Activated CD4-positive, alpha-beta T cell treated with anti-CD3 and anti-CD28 coated beads, Interleukin-2, Interleukin-4, amounts not matched to agents 100 ng/mL and 50 ng/mL, durations not matched to agents 16 hours and 8 hours (primary cell): ENCODE measurements at regions not wholly inside any gene's neighbourhood (a gene's known extent, or its start where the extent isn't known, plus 50 kb on each side); places are given as distances from the start of the nearest gene placed in this dataset.
A peak's percentile ranks its signal among the peaks of the same experiment; 100 is the strongest.
"Not testable (repeated sequence)": the region's sequence is repeated elsewhere in the genome, so short reads cannot be mapped to it uniquely, and the experiment has no call there.

Experiments used
- DNase-seq: peaks from one replicate; pipeline ENCODE4 v3.0.0-alpha.2; 2020; ENCODE audit warnings: low spot score

DNA sequence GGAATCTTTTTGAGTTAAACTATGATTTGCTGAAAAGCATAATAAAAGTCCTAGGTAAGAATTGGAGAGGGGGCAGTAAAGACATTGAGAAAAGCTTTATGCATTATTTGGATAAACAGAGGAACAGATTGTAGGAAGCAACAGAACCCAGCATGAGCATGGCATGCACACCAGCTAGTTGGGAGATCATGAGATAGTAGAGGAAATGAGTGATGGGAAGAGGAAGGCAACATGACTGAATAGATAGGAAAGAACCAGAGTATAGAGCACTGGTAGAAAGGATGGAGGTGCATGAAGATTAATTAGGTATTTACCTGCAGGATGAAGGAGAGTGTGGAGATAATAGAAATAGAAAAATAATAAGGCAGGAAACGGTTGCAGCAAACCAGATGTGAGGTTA lies 248.5 kb upstream of the LMO3 start:
- DNase-seq: no peak

DNA sequence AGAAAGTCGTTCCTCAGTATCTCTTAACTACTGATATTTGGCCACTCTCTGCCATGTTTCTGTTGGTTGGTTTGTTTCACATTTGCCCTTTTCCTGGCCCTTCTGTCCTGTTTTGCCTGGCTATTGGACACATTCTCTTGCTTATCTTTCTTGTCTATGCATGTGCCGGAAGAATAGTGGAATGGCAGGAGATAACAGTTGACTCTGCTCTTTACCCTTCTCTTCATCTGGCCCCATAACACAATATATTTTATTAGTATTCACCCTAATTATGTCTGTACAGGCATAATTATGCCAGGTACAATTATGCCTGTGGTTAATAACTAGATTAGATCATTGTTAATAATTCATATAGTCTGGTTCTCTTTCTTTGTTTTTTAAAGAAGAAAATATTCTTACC lies 243.5 kb upstream of the LMO3 start:
- no peak for DNase-seq

DNA sequence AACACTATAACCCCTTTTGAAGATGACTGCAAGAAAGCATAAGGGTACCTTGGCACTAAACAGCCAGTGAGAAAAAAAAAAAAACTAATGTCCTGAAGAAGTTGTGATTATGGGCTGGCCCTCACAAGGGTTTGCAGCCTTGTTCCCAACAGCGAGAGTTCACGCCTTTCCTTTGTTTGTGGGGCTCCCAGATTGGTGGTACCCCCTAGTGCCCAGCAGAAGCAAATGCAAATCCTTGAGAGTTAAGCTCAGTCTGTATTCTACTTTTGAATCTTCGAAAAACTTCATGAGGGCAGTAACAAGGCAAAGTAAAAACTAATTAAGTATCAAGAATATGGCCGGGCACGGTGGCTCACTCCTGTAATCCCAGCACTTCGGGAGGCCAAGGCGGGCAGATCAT lies 238.9 kb upstream of the LMO3 start:
- no peak for DNase-seq

DNA sequence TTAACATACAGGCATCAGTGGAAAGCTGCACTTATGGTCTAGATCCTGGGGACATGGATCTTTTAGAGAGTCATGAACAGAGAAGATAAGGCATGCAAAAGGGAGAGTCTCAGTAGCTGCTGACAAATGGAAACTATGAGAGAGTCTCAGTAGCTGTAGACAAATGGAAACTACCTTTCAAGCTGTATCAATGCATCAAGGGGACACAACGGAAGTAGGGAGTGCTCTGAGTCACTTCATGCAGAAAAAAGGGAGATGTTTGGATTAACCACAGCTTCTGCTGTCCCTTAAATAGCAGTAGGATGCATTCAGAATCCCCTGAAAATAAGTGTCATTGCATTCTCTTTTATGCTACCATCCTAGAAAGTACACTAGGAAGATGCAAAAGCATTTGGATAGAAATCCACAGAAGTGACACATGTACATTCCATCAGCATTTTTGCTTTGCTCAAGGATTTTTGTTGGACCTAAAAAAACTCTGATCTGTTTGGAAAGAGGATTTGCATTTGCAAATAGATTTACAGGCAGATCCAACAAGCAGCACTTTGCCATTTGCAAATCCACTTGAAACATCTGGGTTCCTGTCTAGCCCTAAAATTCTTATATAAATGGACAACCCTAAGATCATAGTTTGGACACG lies 227.5 kb upstream of the LMO3 start:
- peak; percentile 0 for DNase-seq

DNA sequence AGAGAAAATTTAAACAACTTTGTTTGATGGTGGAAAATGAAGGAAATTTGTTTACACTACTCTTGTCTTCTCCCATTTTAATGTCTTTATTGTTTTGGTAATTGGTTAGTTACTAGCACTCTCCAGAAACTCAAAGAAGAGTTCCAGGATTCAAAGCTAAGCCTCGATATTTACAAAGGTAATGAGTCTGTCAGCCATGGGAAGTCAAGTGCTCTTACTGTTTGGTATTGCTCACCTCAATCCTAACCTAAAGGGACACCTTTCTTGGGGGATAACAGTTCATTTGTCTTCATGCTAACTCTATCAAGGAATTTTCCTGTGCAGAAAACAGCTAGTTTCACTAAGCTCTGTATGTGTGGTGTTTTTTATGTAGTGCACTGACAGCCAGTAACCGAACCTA lies 222.9 kb upstream of the LMO3 start:
- DNase-seq: no peak

DNA sequence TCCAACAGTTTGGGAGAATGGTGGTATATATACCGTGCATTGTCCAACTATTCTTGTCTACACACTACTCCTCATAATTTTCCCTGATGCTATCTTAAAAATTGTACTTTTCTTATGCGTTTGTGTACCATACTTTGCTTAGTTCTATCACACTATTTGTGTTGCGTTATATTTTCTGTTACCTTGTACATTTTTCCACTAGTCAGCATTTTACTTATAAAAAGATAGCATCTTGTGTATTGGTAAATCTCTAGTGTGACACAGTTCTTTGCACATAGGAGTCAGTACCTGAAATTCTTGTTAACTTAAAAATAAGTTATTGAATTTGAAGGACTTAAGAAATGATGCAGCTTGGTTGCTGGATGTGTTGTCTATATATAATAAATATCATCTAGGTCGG lies 201.8 kb upstream of the LMO3 start:
- no peak for DNase-seq

DNA sequence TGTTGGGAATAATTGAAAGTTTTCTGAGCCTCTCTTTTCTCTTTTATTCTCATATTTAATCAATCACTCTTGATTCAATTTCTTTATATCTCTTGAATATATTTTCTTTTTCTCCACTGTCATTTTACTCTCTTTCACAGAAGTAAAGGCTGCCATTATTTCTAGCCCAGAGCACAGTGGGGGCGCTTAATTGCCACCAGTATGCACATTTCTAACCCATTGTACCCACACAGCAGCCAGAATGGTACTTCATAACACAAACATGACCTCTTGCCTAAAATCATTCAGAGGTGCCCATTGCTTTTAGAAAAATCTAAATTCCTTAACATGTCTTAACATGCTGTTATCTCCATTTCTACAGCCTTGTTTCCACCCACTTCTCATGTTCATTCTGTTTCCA lies 190.2 kb upstream of the LMO3 start:
- no peak for DNase-seq

DNA sequence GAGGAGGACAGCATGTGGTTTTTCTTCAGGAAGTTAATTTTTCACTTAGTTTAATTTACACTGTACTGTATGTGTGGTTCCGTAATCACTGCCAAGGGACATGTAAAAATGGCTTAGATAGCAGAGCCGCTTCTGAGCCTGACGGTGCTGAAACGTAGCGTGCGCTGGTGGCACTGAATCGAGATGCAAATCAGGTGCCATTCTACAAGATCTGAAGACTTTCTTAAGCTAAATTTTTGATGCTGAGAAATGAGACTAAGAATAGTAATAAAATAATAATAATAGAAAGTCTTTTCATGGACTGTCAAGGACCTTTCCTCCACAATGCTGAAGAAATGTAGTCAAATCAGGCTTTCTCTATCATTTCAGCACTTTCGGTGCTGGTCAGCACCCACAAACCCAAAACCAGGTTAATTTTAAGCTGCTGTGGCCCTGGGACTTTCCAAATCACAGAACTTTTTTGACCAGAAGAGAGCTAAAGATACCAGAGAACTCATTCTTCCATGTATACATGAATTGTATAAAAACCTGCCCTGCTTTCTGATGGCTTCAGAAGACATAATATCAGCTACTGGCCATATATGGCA lies 183.3 kb upstream of the LMO3 start:
- no peak for DNase-seq

DNA sequence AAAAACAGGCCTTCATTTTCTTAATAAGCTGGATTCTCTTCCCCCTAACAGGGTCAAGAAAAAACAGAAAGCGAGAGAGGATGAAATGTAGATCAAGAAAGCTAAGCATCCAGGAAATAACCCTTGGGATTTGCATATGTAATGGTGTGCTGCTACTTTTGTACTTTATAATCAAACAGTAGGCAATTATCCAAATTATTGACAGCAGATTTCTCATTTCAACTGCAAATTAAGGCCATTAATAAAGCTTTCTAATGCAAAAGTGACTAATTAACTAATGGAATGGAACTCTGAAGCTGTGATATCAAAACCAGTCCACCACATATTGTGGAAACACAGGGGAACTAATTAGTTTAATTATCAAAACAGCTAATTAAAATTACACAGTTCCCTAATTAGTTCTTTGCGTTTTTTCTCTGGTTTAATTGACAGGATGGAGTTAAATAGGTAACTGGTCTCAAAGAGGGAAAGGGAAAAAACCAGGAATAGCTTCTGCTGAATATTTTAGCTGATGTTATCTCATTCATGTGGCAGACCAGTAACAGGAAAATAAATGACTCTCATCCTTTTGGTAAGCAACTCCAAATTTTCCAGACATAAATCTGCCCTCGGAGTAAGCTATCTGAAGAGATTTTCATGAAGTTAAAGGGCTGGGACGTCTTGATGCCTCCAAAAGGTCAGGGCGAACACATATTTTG lies 182.7 kb upstream of the LMO3 start:
- DNase-seq: no peak

DNA sequence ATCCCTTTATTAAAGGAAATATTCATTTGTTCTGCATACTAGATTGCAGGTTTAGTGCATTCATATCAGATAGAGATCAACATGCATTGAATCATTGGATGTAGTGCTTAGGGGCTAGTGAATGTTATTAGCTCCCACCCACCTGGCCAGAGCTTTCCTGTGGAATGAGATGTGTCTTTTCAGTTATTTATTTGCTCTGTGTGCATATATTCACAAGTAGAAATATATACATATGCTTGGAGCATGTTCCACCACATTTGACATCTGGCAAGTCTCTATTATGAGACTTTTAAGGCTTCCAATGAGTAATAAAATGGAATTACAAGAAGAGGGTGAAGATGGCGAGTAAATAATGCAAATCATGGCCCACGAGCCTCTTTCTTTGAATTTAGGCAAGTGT lies 180.0 kb upstream of the LMO3 start:
- no peak for DNase-seq

DNA sequence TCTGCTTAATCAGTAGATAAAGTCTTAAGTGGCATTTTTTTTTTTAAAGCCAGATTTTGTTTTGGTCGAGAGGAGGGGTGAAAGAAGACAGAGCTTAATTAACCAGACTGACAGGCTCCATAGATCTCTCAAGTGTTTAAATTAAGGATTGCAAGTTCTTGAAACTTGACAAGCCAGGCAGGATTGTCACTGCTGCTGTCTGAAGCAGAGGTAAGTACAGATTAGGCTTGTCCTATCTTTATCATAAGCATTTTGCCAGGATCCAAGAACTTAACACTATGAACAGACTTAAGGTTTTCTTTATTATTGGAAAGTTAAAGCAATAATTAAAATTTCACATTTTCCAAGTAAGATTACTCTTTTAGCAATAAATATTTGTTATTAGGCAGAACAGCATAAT lies 179.6 kb upstream of the LMO3 start:
- no peak for DNase-seq

DNA sequence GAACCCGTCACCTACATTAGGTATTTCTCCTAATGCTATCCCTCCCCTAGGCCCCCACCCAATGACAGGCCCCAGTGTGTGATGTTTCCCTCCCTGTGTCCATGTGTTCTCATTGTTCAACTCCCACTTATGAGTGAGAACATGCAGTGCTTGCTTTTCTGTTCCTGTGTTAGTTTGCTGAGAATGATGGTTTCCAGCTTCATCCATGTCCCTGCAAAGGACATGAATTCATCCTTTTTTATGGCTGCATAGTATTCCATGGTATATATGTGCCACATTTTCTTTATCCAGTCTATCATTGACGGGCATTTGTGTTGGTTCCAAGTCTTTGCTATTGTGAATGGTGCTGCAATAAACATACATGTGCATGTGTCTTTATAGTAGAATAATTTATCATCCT lies 163.2 kb upstream of the LMO3 start:
- not testable (repeated sequence) for DNase-seq

DNA sequence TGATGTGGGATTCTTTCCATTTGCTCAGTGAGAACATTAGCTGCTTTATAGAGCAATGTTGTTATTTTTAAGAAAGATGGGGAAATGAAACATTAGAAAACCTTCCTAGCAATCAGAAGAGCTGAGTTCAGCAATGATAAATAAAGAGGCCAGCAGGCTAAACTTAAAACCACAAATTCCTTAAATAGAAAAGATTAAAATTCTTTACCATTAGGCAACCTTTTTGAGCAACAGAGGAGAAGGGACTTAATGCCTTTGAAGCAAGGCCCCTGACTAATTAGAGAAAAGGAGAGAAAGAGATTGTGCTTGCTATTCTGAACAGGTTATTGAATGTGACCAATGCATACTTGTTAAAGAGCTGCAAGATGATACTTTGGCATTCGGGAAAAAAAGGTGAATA lies 160.8 kb upstream of the LMO3 start:
- no peak for DNase-seq

DNA sequence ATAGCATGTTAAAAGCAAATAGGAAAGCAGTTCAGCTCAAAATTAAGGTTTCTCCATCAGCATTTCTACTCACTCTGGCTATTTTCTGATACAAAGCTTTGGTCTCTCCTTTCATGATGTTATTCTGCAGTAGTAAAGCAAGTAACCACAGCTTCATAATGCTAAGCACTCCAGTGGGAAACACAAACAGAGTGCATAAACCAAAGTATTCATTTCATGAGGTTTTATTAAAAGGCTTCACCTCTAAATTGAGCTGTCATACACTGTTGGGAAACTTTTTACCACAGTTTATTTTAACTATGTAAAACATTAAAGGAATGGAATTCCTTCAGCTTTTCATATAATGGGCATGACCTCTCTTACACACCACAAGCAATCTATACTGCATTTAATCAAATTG lies 157.9 kb upstream of the LMO3 start:
- no peak for DNase-seq

DNA sequence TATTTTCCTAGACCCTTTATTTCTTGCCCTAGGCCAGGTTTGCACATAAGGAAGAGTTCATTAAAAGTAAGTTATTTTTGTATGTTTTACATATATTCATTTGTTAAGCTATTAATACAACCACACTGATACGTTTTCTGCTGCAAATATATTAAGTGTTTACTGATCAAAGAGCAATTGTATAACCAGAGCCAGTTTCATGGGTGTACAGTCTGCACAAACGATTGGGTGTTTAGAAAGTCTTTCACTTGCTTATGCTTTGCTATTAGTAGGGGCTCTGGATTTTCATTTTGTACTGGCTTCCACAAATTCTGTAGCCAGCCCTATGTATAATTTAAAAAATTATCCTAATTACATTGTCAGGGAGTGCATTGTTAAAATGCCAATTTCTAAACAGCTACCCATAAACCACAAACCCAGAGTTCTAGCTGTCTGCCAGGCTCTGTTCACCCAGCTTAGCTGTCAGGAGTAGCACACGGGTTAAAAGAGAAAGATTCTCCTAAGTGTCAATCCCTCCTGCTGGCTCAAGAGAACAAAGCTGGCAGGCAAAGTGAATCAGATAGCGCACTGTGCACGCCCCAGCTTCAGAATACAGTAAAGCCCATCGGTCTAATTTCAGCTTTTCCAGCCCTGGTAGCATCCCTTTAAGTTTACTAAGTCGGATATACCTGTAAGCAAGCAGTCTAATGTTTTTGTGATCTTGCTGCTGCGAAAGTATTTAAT lies 151.0 kb upstream of the LMO3 start:
- DNase-seq: no peak

DNA sequence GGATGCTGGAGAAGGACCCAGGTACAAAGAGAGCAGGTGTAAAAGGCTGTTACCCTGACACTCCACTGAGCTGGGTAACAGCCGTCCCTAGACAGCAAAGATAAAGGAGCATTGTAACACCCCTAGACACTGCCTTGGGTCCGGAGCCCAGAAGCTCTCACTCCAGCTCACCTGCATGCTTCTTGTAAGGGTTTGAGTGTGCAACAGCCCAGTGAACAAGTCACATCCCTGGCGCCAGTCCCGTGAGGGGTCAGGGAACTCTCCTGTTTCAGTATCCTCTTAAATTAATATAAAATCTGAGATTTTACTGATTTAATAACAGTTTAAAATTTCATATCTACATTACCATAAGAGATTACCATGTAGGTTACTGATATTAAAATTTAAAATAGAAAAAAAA lies 124.8 kb upstream of the LMO3 start:
- no peak for DNase-seq

DNA sequence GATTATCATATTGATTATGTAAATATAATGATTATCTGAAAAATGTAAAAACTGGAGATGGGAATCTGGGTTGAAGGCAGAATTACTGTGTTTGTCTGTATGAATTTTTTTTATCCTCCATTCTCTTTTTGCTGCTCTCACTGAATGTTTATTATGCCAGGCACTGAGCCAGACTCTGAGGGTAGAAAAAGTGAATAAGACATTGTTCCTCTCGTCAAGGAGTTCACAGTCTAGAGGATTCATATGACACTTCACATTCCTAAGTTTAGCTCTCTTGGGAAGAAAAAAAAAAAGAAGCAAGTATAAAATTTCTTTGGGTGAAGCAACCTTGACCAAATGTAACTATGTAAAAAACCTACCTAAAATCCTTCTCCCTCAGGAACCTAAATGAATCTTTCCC lies 120.9 kb upstream of the LMO3 start:
- no peak for DNase-seq

DNA sequence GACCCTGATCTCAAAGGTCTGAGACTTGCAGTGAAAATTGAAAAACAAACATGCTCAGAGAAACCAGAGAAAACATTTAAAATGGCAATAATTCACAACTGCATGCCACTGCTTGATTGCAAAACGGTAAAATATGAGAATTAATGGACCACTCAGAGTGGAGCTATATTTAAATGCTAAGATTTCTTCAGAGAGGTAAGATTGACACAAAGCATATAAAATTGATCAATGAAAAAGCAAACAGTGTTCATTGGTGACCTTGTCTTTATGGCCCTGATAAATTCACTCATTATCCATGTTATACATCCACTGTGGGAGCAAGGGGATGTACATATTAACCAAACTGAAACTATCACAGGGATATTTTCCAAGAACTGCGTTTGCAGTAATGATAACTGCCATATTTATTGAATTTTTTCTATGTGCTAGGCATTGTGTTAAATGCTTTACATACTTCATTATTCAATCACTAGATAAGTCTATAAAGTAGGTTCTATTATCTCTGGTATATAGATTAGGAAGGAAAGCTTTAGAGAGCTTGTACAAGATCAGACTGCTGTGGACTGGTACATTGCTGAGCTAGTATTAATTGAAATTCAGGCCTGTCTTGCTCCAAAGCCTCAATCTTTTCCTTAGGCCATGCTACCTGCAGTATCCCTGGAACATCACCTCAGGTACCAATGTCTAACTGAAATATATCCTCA lies 113.9 kb upstream of the LMO3 start:
- DNase-seq: no peak

DNA sequence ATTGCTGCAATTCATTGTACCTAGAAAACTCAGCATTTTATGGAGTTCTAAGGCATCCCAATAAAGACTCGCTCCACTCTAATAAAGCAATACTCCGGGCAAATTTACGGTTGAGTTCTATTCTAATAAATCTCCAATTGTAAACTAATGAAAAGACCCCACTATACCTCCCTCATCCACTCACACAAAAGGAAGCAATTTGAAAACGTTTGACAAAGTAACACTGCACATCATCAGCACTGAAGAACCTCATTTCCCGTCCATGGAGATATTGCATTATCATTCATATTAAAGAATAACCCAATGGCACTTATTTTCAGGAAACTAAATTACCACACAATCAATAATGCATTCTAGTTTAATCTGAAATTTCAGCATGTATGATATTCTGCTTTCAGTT lies 111.0 kb upstream of the LMO3 start:
- no peak for DNase-seq

DNA sequence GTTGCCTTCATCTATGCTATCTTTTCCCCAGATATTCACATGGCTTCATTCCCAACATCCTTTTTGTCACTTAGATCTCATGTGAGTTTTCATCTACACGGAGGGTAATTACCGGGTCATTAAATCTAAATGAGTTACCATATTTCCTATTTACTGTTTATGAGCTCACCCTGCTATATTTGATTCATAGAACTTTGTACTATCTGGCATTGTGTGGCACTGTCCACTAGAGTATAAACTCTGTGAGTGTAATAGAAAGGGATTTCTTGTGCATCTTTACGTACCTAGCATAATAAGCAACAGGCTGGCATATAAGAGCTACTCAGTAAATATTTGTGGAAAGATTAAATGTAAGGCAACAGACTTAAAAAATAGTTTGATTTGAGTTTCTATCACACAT lies 86.1 kb upstream of the LMO3 start:
- DNase-seq: no peak

DNA sequence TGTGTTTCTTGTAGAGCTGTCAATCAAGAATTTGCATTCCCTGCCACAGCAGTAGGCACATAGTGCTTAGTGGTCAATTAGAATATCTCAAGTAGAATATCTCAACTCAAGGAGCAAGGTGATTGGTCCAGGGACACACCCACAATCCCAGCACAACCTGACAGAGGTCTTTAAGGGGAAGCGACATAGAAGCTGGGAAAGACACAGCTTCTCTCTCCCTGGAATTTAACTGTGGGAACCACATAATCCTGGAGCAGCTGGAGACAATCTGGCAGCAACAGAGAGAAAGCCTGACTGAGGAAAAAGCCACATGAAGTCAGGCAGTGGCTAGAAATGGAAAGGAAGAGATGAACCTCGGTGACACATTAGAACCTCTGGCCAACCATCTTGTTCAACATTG lies 85.7 kb upstream of the LMO3 start:
- DNase-seq: no peak

DNA sequence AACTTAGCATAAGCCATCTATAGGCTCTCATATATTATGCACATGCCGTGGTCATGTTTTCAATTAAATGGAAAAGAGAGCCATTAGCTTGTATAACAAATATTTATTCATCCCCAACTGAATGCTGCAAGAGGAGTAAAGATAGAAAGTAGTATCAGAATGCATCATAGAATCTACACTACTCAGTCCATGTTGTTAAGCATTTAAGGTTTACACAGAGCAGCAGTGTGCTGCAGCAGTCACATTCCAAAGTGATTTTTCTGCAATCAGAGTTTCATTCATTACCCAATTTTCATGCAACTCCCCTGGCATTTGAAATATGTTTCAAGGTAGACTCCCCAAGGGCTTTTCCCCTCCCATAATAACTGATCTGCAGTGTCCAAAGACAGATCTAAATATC lies 82.2 kb upstream of the LMO3 start:
- no peak for DNase-seq

DNA sequence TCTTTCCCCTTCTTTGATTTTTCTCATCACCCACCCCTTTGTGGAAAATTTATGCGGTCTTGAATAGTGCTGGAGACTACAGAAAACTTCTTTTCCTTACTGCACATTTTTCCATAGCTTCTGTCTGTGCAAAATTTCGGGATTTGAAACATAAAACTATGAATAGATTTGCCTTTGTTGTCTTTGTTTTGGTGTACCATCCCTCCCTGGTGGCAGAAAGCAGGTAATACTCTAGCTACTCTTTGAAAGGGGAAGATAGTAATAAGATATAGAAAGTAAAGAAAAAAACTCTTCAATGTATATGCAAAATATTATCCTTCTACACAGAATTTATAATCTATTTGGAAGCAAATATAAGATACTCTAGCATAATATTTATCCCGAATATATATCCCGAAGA lies 79.1 kb upstream of the LMO3 start:
- no peak for DNase-seq
